ENCODE measurements at regions not wholly inside any gene's neighbourhood (a gene's known extent, or its start where the extent isn't known, plus 50 kb on each side); places are given as distances from the start of the nearest gene placed in this dataset.

- POLR2A ChIA-PET: no interaction called here
- no peak overlapping the region for H3K4me3 ChIP-seq (ENCODE audit: low read depth, low read length)
- no peak for DNase-seq (ENCODE audit: low read depth, low spot score)
- CTCF ChIA-PET: interaction anchor here (0.6 to 3.8 kb wide), 6 partner anchors 19 to 611 kb away, joined by 3 to 26 read pairs (median 4); no protein-coding TSS in a partner anchor
- no peak for TF ChIP-seq CTCF (IDR thresholded peaks at IDR 0.05; ENCODE audit: low read depth, low read length)
- no peaks in the 10 kb centered on the region for H3K27me3 ChIP-seq (ENCODE audit: control insufficient read depth, insufficient read depth, low read length)
- H3K27ac ChIP-seq (ENCODE audit: low read depth, low read length): no peak overlapping the region
- H3K9me3 ChIP-seq (ENCODE audit: control insufficient read depth, insufficient read depth, low read length): no peaks in the 10 kb centered on the region
These were observed 458.1 kb downstream of the SOX9 start for GRCh38 chr17:72578817-72579470.

DNA sequence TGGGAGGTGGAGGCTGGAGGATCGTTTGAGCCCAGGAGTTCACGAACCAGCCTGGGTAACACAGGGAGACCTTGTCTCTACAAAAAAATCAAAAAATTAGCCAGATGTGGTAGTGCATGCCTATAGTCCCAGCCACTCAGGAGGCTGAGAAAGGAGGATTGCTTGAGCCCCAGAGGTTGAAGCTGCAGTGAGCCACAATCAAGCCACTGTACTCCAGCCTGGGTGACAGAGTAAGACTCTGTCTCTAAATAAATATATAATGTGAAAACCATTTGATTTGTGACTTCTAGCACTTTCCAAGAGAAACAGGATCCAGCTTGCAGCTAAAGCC, 459.1 kb downstream of the SOX9 start:
- CTCF ChIA-PET: interaction anchor here (2.8 to 3.8 kb wide), 2 partner anchors 20 to 23 kb away, joined by 10 to 26 read pairs; no protein-coding TSS in a partner anchor
- Histone ChIP-seq H3K27me3 (ENCODE audit: control insufficient read depth, insufficient read depth, low read length) (no peaks in the 10 kb centered on the region), H3K9me3 (ENCODE audit: control insufficient read depth, insufficient read depth, low read length) (no peaks in the 10 kb centered on the region), H3K4me3 (ENCODE audit: low read depth, low read length) (no peak overlapping the region), H3K27ac (ENCODE audit: low read depth, low read length) (no peak overlapping the region)
- no peak for DNase-seq (ENCODE audit: low read depth, low spot score)
- POLR2A ChIA-PET: interaction anchor here (1.8 kb wide), 1 partner anchor 13 kb away, joined by 6 read pairs; no protein-coding TSS in a partner anchor
- no peak for TF ChIP-seq CTCF (IDR thresholded peaks at IDR 0.05; ENCODE audit: low read depth, low read length)

- TF ChIP-seq CTCF (IDR thresholded peaks at IDR 0.05; ENCODE audit: low read depth, low read length): no peak
- no peak for DNase-seq (ENCODE audit: low read depth, low spot score)
- ChIA-PET POLR2A (interaction anchor here (1.8 kb wide), 1 partner anchor 12 kb away, joined by 6 read pairs; no protein-coding TSS in a partner anchor), CTCF (interaction anchor here (2.8 to 3.8 kb wide), 2 partner anchors 21 to 24 kb away, joined by 10 to 26 read pairs; no protein-coding TSS in a partner anchor)
- Histone ChIP-seq H3K27me3 (ENCODE audit: control insufficient read depth, insufficient read depth, low read length) (no peaks in the 10 kb centered on the region), H3K4me3 (ENCODE audit: low read depth, low read length) (no peak overlapping the region), H3K9me3 (ENCODE audit: control insufficient read depth, insufficient read depth, low read length) (no peaks in the 10 kb centered on the region), H3K27ac (ENCODE audit: low read depth, low read length) (no peak overlapping the region)
These were observed 459.7 kb downstream of the SOX9 start for GRCh38 chr17:72580321-72581127.

GRCh38 chr17:72587156-72587555, 466.3 kb downstream of the SOX9 start:
- no peak for TF ChIP-seq CTCF (IDR thresholded peaks at IDR 0.05; ENCODE audit: low read depth, low read length)

More at GRCh38 chr17:72587156-72587555, 466.3 kb downstream of the SOX9 start:
- POLR2A ChIA-PET: no interaction called here
- Histone ChIP-seq H3K9me3 (ENCODE audit: control insufficient read depth, insufficient read depth, low read length) (no peaks in the 10 kb centered on the region; the same call in 1 of the 2 replicates), H3K27me3 (ENCODE audit: control insufficient read depth, insufficient read depth, low read length) (no peaks in the 10 kb centered on the region), H3K4me3 (ENCODE audit: low read depth, low read length) (no peak overlapping the region), H3K27ac (ENCODE audit: low read depth, low read length) (no peak overlapping the region)
- DNase-seq (ENCODE audit: low read depth, low spot score): no peak
- CTCF ChIA-PET: interaction anchor here (0.7 to 5.3 kb wide), 3 partner anchors 27 to 399 kb away, joined by 3 to 22 read pairs (median 20); no protein-coding TSS in a partner anchor
